SJSA1 (cell line): ENCODE measurements at regions not wholly inside any gene's neighbourhood (a gene's known extent, or its start where the extent isn't known, plus 50 kb on each side); places are given as distances from the start of the nearest gene placed in this dataset.
"Not testable (repeated sequence)": the region's sequence is repeated elsewhere in the genome, so short reads cannot be mapped to it uniquely, and the experiment has no call there.

Source experiments
- DNase-seq, 2 experiments: peaks; one replicate each; pipeline ENCODE4 v3.0.0-alpha.2; 2015 to 2020; ENCODE audit warnings: low spot score in 2 of 2, low read depth in 1 of 2
- H3K27ac ChIP-seq: fragments of 250-450 bp; sonication (Bioruptor Pico); 2 replicates; pipeline ENCODE4 v1.5.1; 2020; ENCODE audit warnings: mild to moderate bottlenecking, moderate library complexity
- H3K27me3 ChIP-seq: fragments of 250-450 bp; sonication (Bioruptor Pico); replicated peaks from 2 replicates; pipeline ENCODE4 v1.5.1; 2020; ENCODE audit warnings: mild to moderate bottlenecking, moderate library complexity
- H3K36me3 ChIP-seq: fragments of 250-450 bp; sonication (Bioruptor Pico); 2 replicates; pipeline ENCODE4 v1.5.1; 2020; ENCODE audit warnings: mild to moderate bottlenecking
- H3K4me1 ChIP-seq: fragments of 250-450 bp; sonication (Bioruptor Pico); replicated peaks from 2 replicates; pipeline ENCODE4 v1.6.1; 2021; ENCODE audit warnings: mild to moderate bottlenecking
- H3K4me3 ChIP-seq: fragments of 250-450 bp; sonication (Bioruptor Pico); 2 replicates; pipeline ENCODE4 v1.5.1; 2020; ENCODE audit warnings: mild to moderate bottlenecking
- H3K9me3 ChIP-seq: fragments of 250-450 bp; sonication (Bioruptor Pico); replicated peaks from 2 replicates; pipeline ENCODE4 v1.5.1; 2020; ENCODE audit warnings: mild to moderate bottlenecking

GRCh38 chr6:90890683-90891330, 303.9 kb upstream of the MAP3K7 start:
- Histone ChIP-seq H3K36me3 (no peaks in the 10 kb centered on the region), H3K4me1 (no peaks in the 10 kb centered on the region), H3K9me3 (no peaks in the 10 kb centered on the region), H3K27ac (no peak overlapping the region), H3K4me3 (no peak overlapping the region), H3K27me3 (no peaks in the 10 kb centered on the region)
- no peak for DNase-seq

GRCh38 chr6:90887764-90888163, 300.9 kb upstream of the MAP3K7 start:
- Histone ChIP-seq H3K4me3 (no peak overlapping the region), H3K27ac (no peak overlapping the region), H3K9me3 (no peaks in the 10 kb centered on the region), H3K4me1 (no peaks in the 10 kb centered on the region), H3K27me3 (no peaks in the 10 kb centered on the region), H3K36me3 (no peaks in the 10 kb centered on the region)
- no peak for DNase-seq

- Histone ChIP-seq H3K36me3 (no peaks in the 10 kb centered on the region), H3K27me3 (no peaks in the 10 kb centered on the region), H3K9me3 (no peaks in the 10 kb centered on the region), H3K4me1 (no peaks in the 10 kb centered on the region), H3K4me3 (no peak overlapping the region), H3K27ac (no peak overlapping the region)
- no peak for DNase-seq
Measured at GRCh38 chr6:90885611-90886056, 298.8 kb upstream of the MAP3K7 start.

- not testable (repeated sequence) for DNase-seq, H3K4me3 ChIP-seq, H3K9me3 ChIP-seq, H3K27me3 ChIP-seq, H3K27ac ChIP-seq, H3K4me1 ChIP-seq, H3K36me3 ChIP-seq
Measured at GRCh38 chr6:90885137-90885536, 298.3 kb upstream of the MAP3K7 start.

GRCh38 chr6:90877616-90878015, 290.7 kb upstream of the MAP3K7 start:
- no peaks in the 10 kb centered on the region for H3K9me3 ChIP-seq
- DNase-seq: no peak
- no peak overlapping the region for H3K4me3 ChIP-seq
- no peaks in the 10 kb centered on the region; the same call in 1 of the 2 replicates for H3K27me3 ChIP-seq
- no peaks in the 10 kb centered on the region for H3K4me1 ChIP-seq
- no peaks in the 10 kb centered on the region for H3K36me3 ChIP-seq
- H3K27ac ChIP-seq: no peak overlapping the region

GRCh38 chr6:90874931-90875330, 288.1 kb upstream of the MAP3K7 start:
- no peaks in the 10 kb centered on the region for H3K4me1 ChIP-seq
- no peaks in the 10 kb centered on the region for H3K9me3 ChIP-seq
- H3K27me3 ChIP-seq: no peaks in the 10 kb centered on the region; the same call in 1 of the 2 replicates
- H3K27ac ChIP-seq: no peak overlapping the region
- no peak for DNase-seq
- H3K36me3 ChIP-seq: no peaks in the 10 kb centered on the region
- H3K4me3 ChIP-seq: no peak overlapping the region

- no peak overlapping the region for H3K27ac ChIP-seq
- no peaks in the 10 kb centered on the region; the same call in 1 of the 2 replicates for H3K27me3 ChIP-seq
- H3K4me3 ChIP-seq: no peak overlapping the region
- DNase-seq: no peak
- no peaks in the 10 kb centered on the region for H3K36me3 ChIP-seq
- no peaks in the 10 kb centered on the region for H3K9me3 ChIP-seq
- no peaks in the 10 kb centered on the region for H3K4me1 ChIP-seq
Measured at GRCh38 chr6:90872981-90873380, 286.1 kb upstream of the MAP3K7 start.

- Histone ChIP-seq H3K4me3 (no peak overlapping the region), H3K27me3 (no peaks in the 10 kb centered on the region; the same call in 1 of the 2 replicates), H3K4me1 (no peaks in the 10 kb centered on the region), H3K36me3 (no peaks in the 10 kb centered on the region), H3K9me3 (no peaks in the 10 kb centered on the region), H3K27ac (no peak overlapping the region)
- DNase-seq: no peak
Measured at GRCh38 chr6:90870561-90870960, 283.7 kb upstream of the MAP3K7 start.

GRCh38 chr6:90868656-90869055, 281.8 kb upstream of the MAP3K7 start:
- H3K36me3 ChIP-seq: no peaks in the 10 kb centered on the region
- DNase-seq: no peak
- no peak overlapping the region for H3K4me3 ChIP-seq

GRCh38 chr6:90868256-90868655, 281.4 kb upstream of the MAP3K7 start:
- no peaks in the 10 kb centered on the region for H3K27me3 ChIP-seq
- no peak overlapping the region for H3K27ac ChIP-seq
- no peaks in the 10 kb centered on the region for H3K4me1 ChIP-seq
- no peaks in the 10 kb centered on the region for H3K9me3 ChIP-seq
- H3K4me3 ChIP-seq: no peak overlapping the region
- H3K36me3 ChIP-seq: no peaks in the 10 kb centered on the region
- no peak for DNase-seq

More at GRCh38 chr6:90868656-90869055, 281.8 kb upstream of the MAP3K7 start:
- no peak overlapping the region for H3K27ac ChIP-seq
- no peaks in the 10 kb centered on the region for H3K9me3 ChIP-seq
- no peaks in the 10 kb centered on the region for H3K4me1 ChIP-seq
- H3K27me3 ChIP-seq: no peaks in the 10 kb centered on the region

GRCh38 chr6:90865513-90865912, 278.6 kb upstream of the MAP3K7 start:
- Histone ChIP-seq H3K9me3 (no peaks in the 10 kb centered on the region), H3K27ac (no peak overlapping the region), H3K4me3 (no peak overlapping the region), H3K27me3 (no peaks in the 10 kb centered on the region), H3K36me3 (no peaks in the 10 kb centered on the region), H3K4me1 (no peaks in the 10 kb centered on the region)
- DNase-seq: no peak

GRCh38 chr6:90863043-90863442, 276.2 kb upstream of the MAP3K7 start:
- Histone ChIP-seq H3K4me3 (no peak overlapping the region), H3K4me1 (no peaks in the 10 kb centered on the region)

GRCh38 chr6:90860822-90861601, 274.1 kb upstream of the MAP3K7 start:
- Histone ChIP-seq H3K27ac (no peak overlapping the region), H3K4me3 (no peak overlapping the region)
- no peak for DNase-seq

More at GRCh38 chr6:90863043-90863442, 276.2 kb upstream of the MAP3K7 start:
- H3K27me3 ChIP-seq: no peaks in the 10 kb centered on the region
- no peak overlapping the region for H3K27ac ChIP-seq
- H3K36me3 ChIP-seq: no peaks in the 10 kb centered on the region
- DNase-seq: no peak
- H3K9me3 ChIP-seq: no peaks in the 10 kb centered on the region

GRCh38 chr6:90859612-90860011, 272.7 kb upstream of the MAP3K7 start:
- Histone ChIP-seq H3K36me3 (no peaks in the 10 kb centered on the region), H3K27ac (no peak overlapping the region), H3K4me1 (no peaks in the 10 kb centered on the region), H3K4me3 (no peak overlapping the region), H3K27me3 (no peaks in the 10 kb centered on the region), H3K9me3 (no peaks in the 10 kb centered on the region)
- no peak for DNase-seq

More at GRCh38 chr6:90860822-90861601, 274.1 kb upstream of the MAP3K7 start:
- Histone ChIP-seq H3K4me1 (no peaks in the 10 kb centered on the region), H3K27me3 (no peaks in the 10 kb centered on the region), H3K36me3 (no peaks in the 10 kb centered on the region), H3K9me3 (no peaks in the 10 kb centered on the region)
